SK-N-MC (cell line): ENCODE measurements at regions not wholly inside any gene's neighbourhood (a gene's known extent, or its start where the extent isn't known, plus 50 kb on each side); places are given as distances from the start of the nearest gene placed in this dataset.

ENCODE experiments used
- EZH2 ChIP-seq: fragments of 200-600 bp; sonication (generic); IDR thresholded peaks from one replicate; pipeline ENCODE4 v1.6.1; 2017; ENCODE audit warnings: antibody characterized with exemption
- POLR2AphosphoS5 ChIP-seq: IDR thresholded peaks from 2 replicates; pipeline ENCODE4 v1.6.1; 2012; ENCODE audit warnings: mild to moderate bottlenecking, low read depth, low read length, borderline replicate concordance

DNA sequence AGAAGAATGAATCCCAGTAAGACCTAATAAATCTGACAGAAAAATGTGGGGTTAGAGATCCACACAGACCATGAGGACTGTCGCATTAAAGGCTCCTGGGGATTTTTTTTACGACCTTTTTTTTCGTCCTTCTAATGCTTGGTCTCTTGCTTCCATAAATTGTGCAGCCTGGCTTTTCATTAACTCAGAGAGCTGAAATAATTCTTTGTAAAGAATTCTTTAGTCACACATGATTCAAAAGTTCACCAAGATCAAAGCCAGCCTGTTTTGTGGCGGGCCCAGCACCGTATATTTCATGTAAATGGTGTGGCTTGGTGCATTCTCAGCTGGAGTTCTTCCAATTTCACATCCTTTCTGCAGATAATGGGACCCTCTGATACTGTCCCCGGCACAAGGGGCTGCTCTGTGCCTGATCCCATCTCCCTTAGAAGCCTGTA lies 206.6 kb upstream of the BMPER start:
- no peak for TF ChIP-seq POLR2AphosphoS5
- TF ChIP-seq EZH2, result no peak
